ENCODE measurements at regions not wholly inside any gene's neighbourhood (a gene's known extent, or its start where the extent isn't known, plus 50 kb on each side); places are given as distances from the start of the nearest gene placed in this dataset.

DNA sequence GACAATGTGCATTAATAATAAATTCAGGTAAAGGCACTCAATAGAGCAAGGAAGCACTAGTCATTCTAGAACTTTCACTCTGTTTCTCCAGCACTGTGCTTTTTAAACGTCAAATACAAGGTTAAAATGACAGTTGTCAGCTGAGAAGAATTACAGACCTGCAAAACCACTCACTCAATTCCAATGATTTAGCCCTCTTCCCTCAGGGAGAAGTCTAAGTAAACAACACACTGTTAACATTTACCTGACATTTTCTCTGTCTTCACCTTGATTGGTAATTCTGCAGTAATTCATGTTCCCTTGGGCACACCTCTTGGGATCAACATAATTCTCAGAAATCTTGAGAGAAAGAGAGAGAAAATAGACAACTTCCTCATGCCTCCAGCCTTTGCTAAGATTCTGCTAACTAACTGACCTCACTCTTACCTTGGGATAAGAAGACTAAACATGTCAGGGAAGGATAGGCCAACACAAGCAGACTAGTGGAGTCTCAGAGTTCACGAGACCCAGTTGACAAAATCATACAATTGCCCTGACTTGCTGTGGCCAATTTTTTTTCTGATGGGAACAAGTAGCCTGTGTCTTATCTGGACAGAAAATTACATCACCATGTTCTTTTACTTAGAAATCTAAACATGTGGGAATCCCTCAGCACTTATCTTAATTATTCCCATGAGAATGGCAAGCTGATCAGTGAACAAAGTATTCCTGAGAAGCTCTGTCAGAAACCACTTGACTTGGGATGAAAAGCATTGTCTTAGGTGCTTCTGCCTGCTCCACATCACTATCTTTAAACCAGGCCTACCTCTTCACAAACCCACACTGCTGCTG lies 516.8 kb upstream of the FAT3 start:
- Histone ChIP-seq H3K36me3 (ENCODE audit: insufficient read depth, low read length) (no peaks in the 10 kb centered on the region), H3K9ac (ENCODE audit: low read depth, low read length) (no peak overlapping the region), H3K4me1 (ENCODE audit: insufficient read depth, low read length) (no peaks in the 10 kb centered on the region), H3K9me3 (ENCODE audit: control insufficient read depth, insufficient read depth, low read length) (no peaks in the 10 kb centered on the region)

DNA sequence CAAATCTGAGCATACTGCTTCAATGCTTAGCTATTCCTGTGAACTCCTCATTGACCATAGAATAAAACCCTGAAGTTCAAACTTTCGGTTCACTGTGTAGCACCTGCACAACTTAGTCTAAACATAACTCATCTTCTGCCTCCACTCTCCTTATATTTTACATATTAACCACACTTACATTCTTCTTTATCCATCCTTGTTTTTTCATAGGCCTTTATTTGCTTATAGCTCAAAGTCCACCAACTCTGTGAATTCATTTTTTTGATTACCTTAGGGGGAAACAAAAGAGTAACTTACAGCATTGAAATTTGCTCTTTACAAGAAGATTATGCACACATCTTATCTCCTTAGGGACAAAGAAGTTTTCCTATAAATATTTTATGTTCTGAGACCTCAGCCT lies 521.6 kb upstream of the FAT3 start:
- H3K9me3 ChIP-seq (ENCODE audit: control insufficient read depth, insufficient read depth, low read length), result no peaks in the 10 kb centered on the region
- H3K36me3 ChIP-seq (ENCODE audit: insufficient read depth, low read length), result no peaks in the 10 kb centered on the region
- H3K4me1 ChIP-seq (ENCODE audit: insufficient read depth, low read length), result no peaks in the 10 kb centered on the region
- H3K9ac ChIP-seq (ENCODE audit: low read depth, low read length), result no peak overlapping the region

DNA sequence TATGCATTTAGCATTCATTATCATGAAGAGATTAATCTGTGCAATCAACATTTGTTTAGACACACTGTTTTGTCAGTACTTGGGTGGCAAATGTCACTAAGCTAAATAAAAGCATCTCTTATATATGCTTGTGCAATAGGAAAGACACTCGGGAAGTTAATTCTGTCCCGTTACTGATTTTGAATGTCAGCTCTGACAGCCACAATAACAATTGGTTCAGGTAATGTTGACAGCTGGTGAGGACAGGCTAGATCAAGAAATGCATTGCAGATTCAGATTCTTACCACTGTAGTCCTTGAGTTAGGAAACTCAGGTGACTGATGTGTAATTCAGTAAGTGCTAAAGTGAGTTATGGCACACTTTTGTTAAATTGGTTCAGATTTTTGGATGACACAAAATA lies 523.8 kb upstream of the FAT3 start:
- no peaks in the 10 kb centered on the region for H3K9me3 ChIP-seq (ENCODE audit: control insufficient read depth, insufficient read depth, low read length)
- H3K4me1 ChIP-seq (ENCODE audit: insufficient read depth, low read length), result no peaks in the 10 kb centered on the region
- no peaks in the 10 kb centered on the region for H3K36me3 ChIP-seq (ENCODE audit: insufficient read depth, low read length)
- H3K9ac ChIP-seq (ENCODE audit: low read depth, low read length), result no peak overlapping the region

DNA sequence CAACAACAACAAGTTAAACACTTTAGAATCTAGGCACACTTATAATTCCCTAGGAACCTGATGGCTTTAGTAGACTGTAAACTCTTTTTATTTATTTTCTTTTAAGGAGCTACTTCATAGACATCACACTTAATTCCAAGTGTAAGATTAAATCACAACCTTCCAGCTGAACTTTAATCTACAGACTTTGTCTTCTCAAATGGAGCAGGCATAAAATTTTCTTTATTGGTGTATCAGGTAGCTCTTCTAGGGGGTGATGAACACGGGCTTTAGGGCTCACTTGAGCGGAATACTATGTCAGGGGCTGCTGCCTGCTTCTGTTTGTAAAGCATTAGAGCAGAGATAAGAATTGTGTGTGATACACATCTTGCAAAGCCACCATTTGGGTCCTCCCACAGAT lies 525.8 kb upstream of the FAT3 start:
- H3K36me3 ChIP-seq (ENCODE audit: insufficient read depth, low read length), result no peaks in the 10 kb centered on the region
- H3K4me1 ChIP-seq (ENCODE audit: insufficient read depth, low read length), result no peaks in the 10 kb centered on the region
- H3K9me3 ChIP-seq (ENCODE audit: control insufficient read depth, insufficient read depth, low read length), result no peaks in the 10 kb centered on the region
- H3K9ac ChIP-seq (ENCODE audit: low read depth, low read length), result no peak overlapping the region

DNA sequence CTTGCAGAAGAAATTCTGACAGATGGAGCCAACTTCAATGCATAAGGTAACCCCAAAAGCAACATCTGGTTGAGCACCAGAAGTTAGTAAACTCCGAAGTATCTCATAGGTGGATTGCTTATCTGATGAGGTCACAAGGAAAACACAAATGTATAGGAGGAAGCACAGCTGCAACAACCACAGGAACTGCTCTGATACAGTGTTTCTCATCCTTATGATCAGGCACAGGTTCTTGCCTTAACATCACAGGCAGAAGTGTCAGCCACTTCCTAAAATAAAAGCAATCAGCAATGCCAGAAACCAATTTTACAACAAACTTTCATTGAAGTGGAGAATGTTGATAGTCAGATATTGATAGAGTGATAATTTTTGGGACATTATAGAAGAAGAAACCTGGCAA lies 530.3 kb upstream of the FAT3 start:
- no peaks in the 10 kb centered on the region for H3K9me3 ChIP-seq (ENCODE audit: control insufficient read depth, insufficient read depth, low read length)
- H3K9ac ChIP-seq (ENCODE audit: low read depth, low read length), result no peak overlapping the region
- no peaks in the 10 kb centered on the region for H3K4me1 ChIP-seq (ENCODE audit: insufficient read depth, low read length)
- no peaks in the 10 kb centered on the region for H3K36me3 ChIP-seq (ENCODE audit: insufficient read depth, low read length)

DNA sequence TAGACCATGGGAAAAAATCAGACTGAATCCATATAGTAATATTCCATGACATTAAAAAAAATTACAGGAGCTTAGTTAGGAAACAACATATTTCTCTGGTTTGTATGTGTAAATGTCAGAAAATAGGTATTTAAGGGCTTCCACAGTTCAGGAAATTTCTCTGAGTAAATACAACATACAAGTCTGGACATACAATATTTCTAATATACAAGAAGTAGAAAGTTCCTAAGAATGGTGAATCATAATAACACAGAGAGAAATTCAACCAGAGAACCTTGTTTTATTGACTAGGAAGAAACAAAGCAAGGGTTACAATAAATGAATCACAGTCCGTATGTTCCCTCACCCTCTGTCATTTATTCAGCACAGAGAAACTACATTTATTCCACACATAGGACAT lies 532.7 kb upstream of the FAT3 start:
- Histone ChIP-seq H3K9me3 (ENCODE audit: control insufficient read depth, insufficient read depth, low read length) (no peaks in the 10 kb centered on the region), H3K36me3 (ENCODE audit: insufficient read depth, low read length) (no peaks in the 10 kb centered on the region), H3K4me1 (ENCODE audit: insufficient read depth, low read length) (peaks cover 2% of the 10 kb centered on the region; the same call in 1 of the 2 replicates), H3K9ac (ENCODE audit: low read depth, low read length) (no peak overlapping the region)

DNA sequence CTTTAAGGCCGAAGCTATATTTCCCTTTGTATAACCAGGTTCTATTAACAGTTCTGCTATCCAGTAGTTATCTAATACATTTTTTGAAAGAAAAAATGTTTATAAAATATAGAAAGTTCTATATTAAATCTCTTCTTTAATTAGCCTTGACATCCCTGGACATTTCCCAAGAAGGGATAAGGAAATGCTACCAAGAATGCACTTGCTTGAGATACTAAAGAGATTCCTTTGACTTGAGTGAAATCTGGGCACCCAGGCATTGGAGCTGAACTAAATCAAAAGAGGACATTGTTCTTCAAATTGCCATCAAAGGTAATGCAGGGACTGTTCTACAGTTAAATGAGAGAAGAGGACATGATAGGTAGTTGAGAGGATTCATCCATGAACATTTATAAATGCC lies 535.9 kb upstream of the FAT3 start:
- Histone ChIP-seq H3K4me1 (ENCODE audit: insufficient read depth, low read length) (peaks cover 4% of the 10 kb centered on the region; the same call in 1 of the 2 replicates), H3K9ac (ENCODE audit: low read depth, low read length) (no peak overlapping the region), H3K9me3 (ENCODE audit: control insufficient read depth, insufficient read depth, low read length) (no peaks in the 10 kb centered on the region), H3K36me3 (ENCODE audit: insufficient read depth, low read length) (no peaks in the 10 kb centered on the region)

DNA sequence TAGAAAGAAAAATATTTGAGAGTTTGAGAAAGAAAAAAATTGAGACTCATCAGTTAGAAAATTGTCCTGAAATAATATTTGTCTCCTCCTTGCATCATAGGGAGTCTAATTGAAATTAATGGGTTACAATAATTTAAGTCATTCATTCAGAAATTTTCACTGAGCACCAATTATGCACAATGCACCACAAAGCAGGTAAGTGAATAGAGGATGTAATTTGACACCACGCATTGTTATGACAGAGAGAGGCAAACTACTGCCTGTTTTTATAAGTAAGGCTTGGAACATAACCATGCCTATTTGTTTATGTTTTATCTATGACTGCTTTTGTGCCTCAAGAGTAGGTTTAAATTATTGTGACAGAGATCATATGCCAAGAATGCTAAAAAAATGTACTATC lies 537.9 kb upstream of the FAT3 start:
- no peak overlapping the region for H3K9ac ChIP-seq (ENCODE audit: low read depth, low read length)
- H3K4me1 ChIP-seq (ENCODE audit: insufficient read depth, low read length), result peaks cover 4% of the 10 kb centered on the region; the same call in 1 of the 2 replicates
- H3K9me3 ChIP-seq (ENCODE audit: control insufficient read depth, insufficient read depth, low read length), result no peaks in the 10 kb centered on the region
- no peaks in the 10 kb centered on the region for H3K36me3 ChIP-seq (ENCODE audit: insufficient read depth, low read length)

DNA sequence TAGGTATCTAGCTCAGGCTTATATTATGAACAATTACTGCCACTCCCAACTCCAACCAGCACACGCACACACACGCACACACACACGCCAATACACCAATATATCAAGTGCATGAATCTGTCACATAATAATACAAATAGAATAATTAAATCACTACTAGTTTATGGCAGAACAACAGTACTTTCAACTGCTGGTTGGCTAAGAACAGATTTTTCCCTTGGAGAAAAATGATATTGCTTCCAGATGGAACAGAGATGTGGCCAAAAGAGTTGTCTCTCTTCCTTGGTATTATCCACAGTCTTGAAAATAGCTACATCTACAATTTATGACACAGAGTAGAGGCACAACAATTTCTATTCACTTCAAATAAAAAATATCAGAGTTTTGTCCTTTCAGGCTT lies 538.3 kb upstream of the FAT3 start:
- Histone ChIP-seq H3K9ac (ENCODE audit: low read depth, low read length) (no peak overlapping the region), H3K9me3 (ENCODE audit: control insufficient read depth, insufficient read depth, low read length) (no peaks in the 10 kb centered on the region), H3K4me1 (ENCODE audit: insufficient read depth, low read length) (peaks cover 4% of the 10 kb centered on the region; the same call in 1 of the 2 replicates), H3K36me3 (ENCODE audit: insufficient read depth, low read length) (no peaks in the 10 kb centered on the region)

DNA sequence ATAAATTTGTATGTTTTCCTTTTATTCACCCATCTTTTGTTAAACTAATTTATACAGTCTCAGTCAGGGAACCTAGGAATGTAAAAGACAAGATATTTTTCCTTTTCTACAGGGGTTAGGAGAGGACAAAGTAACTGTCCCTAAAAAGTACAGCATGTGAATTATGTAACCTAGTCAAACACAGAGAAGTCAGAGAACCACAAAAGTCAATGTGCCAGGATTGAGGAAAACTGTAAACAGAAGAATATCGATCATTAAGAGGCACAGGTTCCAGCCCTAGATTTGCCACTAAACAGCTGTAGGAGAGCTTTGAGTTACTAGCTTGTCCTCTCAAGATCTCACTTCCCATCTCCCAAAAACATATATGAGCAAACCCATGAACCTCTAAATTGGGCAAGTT lies 550.9 kb upstream of the FAT3 start:
- Histone ChIP-seq H3K36me3 (ENCODE audit: insufficient read depth, low read length) (no peaks in the 10 kb centered on the region), H3K4me1 (ENCODE audit: insufficient read depth, low read length) (no peaks in the 10 kb centered on the region), H3K9me3 (ENCODE audit: control insufficient read depth, insufficient read depth, low read length) (no peaks in the 10 kb centered on the region), H3K9ac (ENCODE audit: low read depth, low read length) (no peak overlapping the region)

DNA sequence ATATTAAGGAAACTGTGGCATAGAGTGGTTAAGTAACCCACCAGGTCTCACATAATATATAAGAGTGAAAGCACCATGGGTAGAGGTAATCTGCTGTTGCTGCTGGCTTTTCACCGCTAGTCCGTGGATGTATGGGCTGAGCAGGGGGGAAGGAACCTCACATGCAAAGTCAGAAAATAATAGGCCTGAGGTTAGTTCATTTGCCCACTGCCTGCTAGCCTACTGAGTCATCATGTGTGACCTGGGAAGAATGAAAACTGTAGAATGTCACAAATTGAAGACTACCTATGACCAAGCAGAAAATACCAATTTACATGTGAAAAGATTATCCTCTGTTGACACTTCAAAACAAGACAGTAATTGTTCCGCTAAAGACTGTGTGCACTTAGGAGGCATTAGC lies 560.1 kb upstream of the FAT3 start:
- H3K9ac ChIP-seq (ENCODE audit: low read depth, low read length), result no peak overlapping the region
- H3K4me1 ChIP-seq (ENCODE audit: insufficient read depth, low read length), result peaks cover 3% of the 10 kb centered on the region; the same call in 1 of the 2 replicates
- H3K36me3 ChIP-seq (ENCODE audit: insufficient read depth, low read length), result no peaks in the 10 kb centered on the region
- H3K9me3 ChIP-seq (ENCODE audit: control insufficient read depth, insufficient read depth, low read length), result no peaks in the 10 kb centered on the region

DNA sequence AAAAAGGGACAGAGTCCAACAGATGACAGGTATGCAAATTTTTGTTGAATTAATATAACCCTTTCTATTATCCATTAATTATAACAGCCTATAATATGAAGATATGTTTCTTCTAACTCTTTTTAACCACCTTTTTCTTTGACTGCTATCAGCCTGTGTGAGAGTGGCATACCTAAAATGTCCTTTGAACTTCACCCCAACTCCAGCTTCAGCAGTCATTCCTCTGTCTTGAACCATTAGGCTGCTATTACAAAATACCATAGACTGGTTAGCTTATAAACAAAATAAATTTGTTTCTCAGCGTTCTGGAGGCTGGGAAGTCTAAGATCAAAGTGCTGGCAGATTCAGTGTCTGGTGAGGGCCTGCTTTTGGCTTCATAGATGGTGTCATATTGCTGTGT lies 564.6 kb upstream of the FAT3 start:
- no peaks in the 10 kb centered on the region for H3K9me3 ChIP-seq (ENCODE audit: control insufficient read depth, insufficient read depth, low read length)

DNA sequence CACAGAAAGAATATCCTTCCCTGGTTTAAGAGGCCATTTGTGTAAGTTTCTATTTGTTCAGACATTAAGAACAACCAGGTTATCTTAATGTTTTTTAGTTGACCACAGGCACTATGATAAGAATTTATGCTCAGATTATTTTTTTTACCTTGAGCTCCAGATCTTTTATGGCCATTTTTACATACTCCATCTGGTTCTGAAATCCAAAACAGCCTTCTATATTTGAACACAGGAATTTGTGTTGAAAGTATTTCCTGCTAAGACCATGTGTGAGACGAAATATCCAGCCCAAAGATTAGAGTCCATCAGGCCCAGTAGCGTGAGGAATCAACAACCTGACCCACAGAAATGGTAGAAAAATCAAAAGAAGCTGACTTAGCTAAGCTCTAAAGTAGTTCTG lies 569.9 kb upstream of the FAT3 start:
- H3K36me3 ChIP-seq (ENCODE audit: insufficient read depth, low read length), result no peaks in the 10 kb centered on the region
- no peak overlapping the region for H3K9ac ChIP-seq (ENCODE audit: low read depth, low read length)
- H3K9me3 ChIP-seq (ENCODE audit: control insufficient read depth, insufficient read depth, low read length), result no peaks in the 10 kb centered on the region
- no peaks in the 10 kb centered on the region for H3K4me1 ChIP-seq (ENCODE audit: insufficient read depth, low read length)

More for the DNA sequence above, 564.6 kb upstream of the FAT3 start:
- H3K4me1 ChIP-seq (ENCODE audit: insufficient read depth, low read length), result peaks cover 3% of the 10 kb centered on the region; the same call in 1 of the 2 replicates
- no peak overlapping the region for H3K9ac ChIP-seq (ENCODE audit: low read depth, low read length)
- H3K36me3 ChIP-seq (ENCODE audit: insufficient read depth, low read length), result no peaks in the 10 kb centered on the region

DNA sequence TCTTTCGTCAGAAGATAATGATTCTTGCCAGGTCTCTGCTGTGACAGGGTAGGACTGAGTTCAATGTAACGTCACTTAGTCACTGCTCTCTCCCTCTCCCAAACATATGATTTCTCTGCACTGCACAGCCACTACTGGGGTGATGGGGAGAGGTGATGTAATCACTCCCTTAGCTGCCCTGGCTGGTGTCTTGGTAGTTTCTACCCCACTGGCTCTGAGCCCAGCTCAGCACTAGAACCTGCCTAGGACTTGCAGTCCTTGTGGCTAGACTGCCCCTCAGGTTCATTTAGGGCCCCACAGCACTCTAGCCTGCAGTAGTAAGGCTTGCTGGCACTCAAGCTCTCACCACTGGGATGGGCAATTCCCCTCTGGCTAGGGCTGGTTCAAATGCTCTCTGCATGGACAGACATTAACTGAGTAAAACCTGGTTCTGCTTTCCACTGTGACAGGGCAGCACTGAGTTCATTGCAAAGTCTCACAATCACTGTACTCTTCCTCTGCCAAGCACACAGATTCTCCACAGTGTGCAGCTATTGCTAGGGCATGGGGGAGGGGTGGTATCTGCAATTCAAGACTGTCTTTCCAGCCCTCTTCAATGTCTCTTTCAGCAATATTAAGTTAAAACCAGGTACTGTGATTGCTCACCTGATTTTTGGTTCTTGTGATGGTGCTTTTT lies 571.4 kb upstream of the FAT3 start:
- Histone ChIP-seq H3K9me3 (ENCODE audit: control insufficient read depth, insufficient read depth, low read length) (no peaks in the 10 kb centered on the region), H3K36me3 (ENCODE audit: insufficient read depth, low read length) (no peaks in the 10 kb centered on the region), H3K4me1 (ENCODE audit: insufficient read depth, low read length) (no peaks in the 10 kb centered on the region), H3K9ac (ENCODE audit: low read depth, low read length) (no peak overlapping the region)

DNA sequence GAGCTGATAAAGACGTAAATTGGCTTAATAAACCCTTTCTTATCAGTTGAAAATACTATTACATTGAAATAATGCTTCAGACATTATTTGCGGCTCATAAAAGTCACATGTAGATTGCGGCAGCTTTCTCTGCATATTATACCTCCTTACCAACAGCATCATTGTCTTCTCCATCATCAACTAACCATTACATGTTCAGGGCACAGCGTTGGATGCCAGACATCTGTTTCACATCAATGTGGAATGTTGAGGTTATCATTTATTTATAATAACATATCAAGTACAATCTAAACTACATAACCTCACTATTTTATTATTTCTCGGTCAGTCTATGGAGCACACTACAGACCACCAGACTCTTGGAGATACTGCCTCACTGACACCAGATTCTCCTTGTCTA lies 573.8 kb upstream of the FAT3 start:
- Histone ChIP-seq H3K36me3 (ENCODE audit: insufficient read depth, low read length) (no peaks in the 10 kb centered on the region), H3K9ac (ENCODE audit: low read depth, low read length) (no peak overlapping the region), H3K4me1 (ENCODE audit: insufficient read depth, low read length) (no peaks in the 10 kb centered on the region), H3K9me3 (ENCODE audit: control insufficient read depth, insufficient read depth, low read length) (no peaks in the 10 kb centered on the region)

All from ES-I3 (cell line).